A549 (cell line): ENCODE measurements at regions not wholly inside any gene's neighbourhood (a gene's known extent, or its start where the extent isn't known, plus 50 kb on each side); places are given as distances from the start of the nearest gene placed in this dataset.

Experiments used
- CBX2 ChIP-seq: fragments of 200-600 bp; sonication (generic); IDR thresholded peaks from 2 replicates; pipeline ENCODE4 v1.6.1; 2016; ENCODE audit warnings: low read depth, mild to moderate bottlenecking, borderline replicate concordance
- CHD2 ChIP-seq: fragments of 150-350 bp; IDR thresholded peaks from 2 replicates; pipeline ENCODE4 v1.6.1; 2014; ENCODE audit warnings: low read length; ENCODE audit not compliant: partially characterized antibody
- CTCF ChIP-seq: fragments of >200 bp; sonication (Bioruptor Twin); formaldehyde crosslinking; IDR thresholded peaks from 3 replicates; pipeline ENCODE4 v1.5.1; 2016
- EHMT2 ChIP-seq: fragments of 200-600 bp; sonication (generic); IDR thresholded peaks from 2 replicates; pipeline ENCODE4 v1.6.1; 2016; ENCODE audit warnings: antibody characterized with exemption, low read depth, mild to moderate bottlenecking, moderate library complexity
- EP300 ChIP-seq, 2 experiments: fragments of >200 bp; sonication (Bioruptor Twin); formaldehyde crosslinking; IDR thresholded peaks; 2 replicates in 1 of 2; 3 replicates in 1 of 2; pipeline ENCODE4 v1.6.1; 2016 to 2017
- JUNB ChIP-seq: fragments of >200 bp; sonication (Bioruptor Twin); formaldehyde crosslinking; IDR thresholded peaks from 2 replicates; pipeline ENCODE4 v1.6.1; 2016
- REST ChIP-seq: fragments of 200-600 bp; sonication (generic); IDR thresholded peaks from 2 replicates; pipeline ENCODE4 v1.6.1; 2016; ENCODE audit warnings: antibody characterized with exemption, mild to moderate bottlenecking, moderate library complexity

- TF ChIP-seq CTCF (no peak), REST (no peak), JUNB (no peak), EP300 (IDR thresholded peaks at IDR 0.05) (no peak), CBX2 (no peak), EHMT2 (no peak), CHD2 (no peak)
These were observed 137.3 kb upstream of the GOLIM4 start for GRCh38 chr3:168233001-168233400.
